ENCODE measurements at regions not wholly inside any gene's neighbourhood (a gene's known extent, or its start where the extent isn't known, plus 50 kb on each side); places are given as distances from the start of the nearest gene placed in this dataset.

DNA sequence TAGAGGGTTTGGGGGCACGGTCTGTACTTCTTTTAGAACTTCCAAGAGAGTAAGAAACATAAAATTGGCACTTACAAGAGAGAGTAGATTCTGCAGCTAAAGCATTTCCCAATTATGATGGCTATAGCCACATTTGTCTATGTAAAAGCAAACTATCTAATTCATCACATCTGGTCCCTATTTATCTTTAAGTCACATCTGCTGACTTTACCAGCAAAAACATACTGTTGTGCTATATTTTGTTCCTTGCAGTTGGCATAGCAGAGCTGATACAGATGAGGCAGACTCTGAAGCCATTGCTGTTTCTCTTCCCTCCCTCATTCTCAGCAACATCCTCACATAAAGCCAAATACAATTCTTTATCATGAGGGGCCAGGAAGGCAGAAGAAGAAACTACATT is 1533.5 kb upstream of the RAG2 start:
- TF ChIP-seq ELF4 (IDR thresholded peaks at IDR 0.05), result no peak
- no peak for TF ChIP-seq ZNF384 (IDR thresholded peaks at IDR 0.05)
- TF ChIP-seq FOXK2 (IDR thresholded peaks at IDR 0.05), result no peak
- TF ChIP-seq FOXM1 (IDR thresholded peaks at IDR 0.05; ENCODE audit: borderline replicate concordance), result no peak
- no peak for TF ChIP-seq SUZ12 (IDR thresholded peaks at IDR 0.05)
- no peak for TF ChIP-seq FOXA1 (IDR thresholded peaks at IDR 0.05)
- no peak for TF ChIP-seq BHLHE40 (IDR thresholded peaks at IDR 0.05; ENCODE audit: borderline replicate concordance)
- no peak for TF ChIP-seq TARDBP (IDR thresholded peaks at IDR 0.05)
- no peak for TF ChIP-seq L3MBTL2 (conservative IDR thresholded peaks at IDR 0.05)
- TF ChIP-seq HDGF (IDR thresholded peaks at IDR 0.05; ENCODE audit: borderline replicate concordance), result no peak
- no peak for TF ChIP-seq PKNOX1 (IDR thresholded peaks at IDR 0.05)
- no peak for TF ChIP-seq SP1 (IDR thresholded peaks at IDR 0.05)
